HFFc6 (cell line): ENCODE measurements at regions not wholly inside any gene's neighbourhood (a gene's known extent, or its start where the extent isn't known, plus 50 kb on each side); places are given as distances from the start of the nearest gene placed in this dataset.
A peak's percentile ranks its signal among the peaks of the same experiment; 100 is the strongest.

Experiments
- DNase-seq: peaks from one replicate; pipeline ENCODE4 v3.0.0-alpha.2; 2018
- H3K27ac Mint-ChIP-seq: 2 replicates; pipeline ENCODE4 v1.8.0; 2020; ENCODE audit warnings: mild to moderate bottlenecking, mixed read lengths
- H3K27me3 Mint-ChIP-seq: 2 replicates; pipeline ENCODE4 v1.8.0; 2021; ENCODE audit warnings: mild to moderate bottlenecking, moderate library complexity, mixed read lengths; ENCODE audit not compliant: insufficient read depth
- H3K36me3 Mint-ChIP-seq: 2 replicates; pipeline ENCODE4 v1.8.0; 2021; ENCODE audit warnings: low read depth, mixed read lengths
- H3K4me1 Mint-ChIP-seq: 2 replicates; pipeline ENCODE4 v1.8.0; 2020; ENCODE audit warnings: low read depth, mixed read lengths
- H3K4me3 Mint-ChIP-seq: 2 replicates; pipeline ENCODE4 v1.8.0; 2020; ENCODE audit warnings: mild to moderate bottlenecking, moderate library complexity, mixed read lengths
- H3K9me3 Mint-ChIP-seq: 2 replicates; pipeline ENCODE4 v1.8.0; 2020; ENCODE audit warnings: mild to moderate bottlenecking, mixed read lengths
- TF ChIP-seq, protein P1 (sequence below): fragments of 200-600 bp; sonication (generic); IDR thresholded peaks from 2 replicates; pipeline ENCODE4 v1.5.0; 2021; ENCODE audit warnings: antibody characterized with exemption, mild to moderate bottlenecking

DNA sequence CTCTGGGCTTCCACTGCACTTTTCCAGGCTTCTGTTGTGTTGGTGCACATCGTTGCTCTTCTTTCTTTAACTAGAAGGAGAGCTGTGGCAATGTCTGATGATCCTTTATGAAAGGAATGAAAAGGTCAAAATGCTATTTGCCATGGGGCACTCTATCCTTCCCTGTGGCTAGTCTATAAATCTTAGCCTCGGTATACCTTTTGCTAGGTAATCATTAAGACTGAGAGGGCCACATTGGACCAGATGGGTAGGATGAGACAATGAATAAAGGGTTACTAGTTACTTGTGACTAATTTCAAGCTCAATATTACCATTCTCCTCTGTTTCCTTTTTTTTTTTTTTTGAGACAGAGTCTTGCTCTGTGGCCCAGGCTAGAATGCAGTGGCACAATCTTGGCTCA lies 89.4 kb upstream of the C1orf87 start:
- Mint-ChIP-seq H3K9me3 (no peaks in the 10 kb centered on the region), H3K4me3 (no peak overlapping the region), H3K4me1 (peaks cover 19% of the 10 kb centered on the region), H3K27ac (no peak overlapping the region), H3K36me3 (no peaks in the 10 kb centered on the region), H3K27me3 (peaks cover 15% of the 10 kb centered on the region)
- TF ChIP-seq, protein P1, sequence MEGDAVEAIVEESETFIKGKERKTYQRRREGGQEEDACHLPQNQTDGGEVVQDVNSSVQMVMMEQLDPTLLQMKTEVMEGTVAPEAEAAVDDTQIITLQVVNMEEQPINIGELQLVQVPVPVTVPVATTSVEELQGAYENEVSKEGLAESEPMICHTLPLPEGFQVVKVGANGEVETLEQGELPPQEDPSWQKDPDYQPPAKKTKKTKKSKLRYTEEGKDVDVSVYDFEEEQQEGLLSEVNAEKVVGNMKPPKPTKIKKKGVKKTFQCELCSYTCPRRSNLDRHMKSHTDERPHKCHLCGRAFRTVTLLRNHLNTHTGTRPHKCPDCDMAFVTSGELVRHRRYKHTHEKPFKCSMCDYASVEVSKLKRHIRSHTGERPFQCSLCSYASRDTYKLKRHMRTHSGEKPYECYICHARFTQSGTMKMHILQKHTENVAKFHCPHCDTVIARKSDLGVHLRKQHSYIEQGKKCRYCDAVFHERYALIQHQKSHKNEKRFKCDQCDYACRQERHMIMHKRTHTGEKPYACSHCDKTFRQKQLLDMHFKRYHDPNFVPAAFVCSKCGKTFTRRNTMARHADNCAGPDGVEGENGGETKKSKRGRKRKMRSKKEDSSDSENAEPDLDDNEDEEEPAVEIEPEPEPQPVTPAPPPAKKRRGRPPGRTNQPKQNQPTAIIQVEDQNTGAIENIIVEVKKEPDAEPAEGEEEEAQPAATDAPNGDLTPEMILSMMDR, result no peak
- DNase-seq, result no peak

DNA sequence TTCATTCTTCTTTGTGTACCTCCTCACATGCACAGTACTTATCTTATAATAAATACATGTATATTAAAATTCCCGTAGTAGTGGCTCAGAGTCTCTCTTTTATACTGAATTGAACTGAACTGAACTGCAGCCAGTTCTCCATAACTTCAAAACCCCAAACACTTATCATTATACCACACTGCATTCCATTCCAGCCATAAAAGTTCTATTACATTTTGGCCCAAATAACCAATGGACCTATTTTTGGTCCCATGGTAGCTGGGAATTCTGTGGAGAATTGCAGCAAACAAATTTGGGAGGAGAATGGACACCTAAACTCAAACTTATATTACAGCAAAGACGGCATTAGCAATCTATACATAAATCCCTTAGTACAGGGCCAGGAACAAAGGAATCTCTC lies 86.6 kb upstream of the C1orf87 start:
- Mint-ChIP-seq H3K27me3 (peaks cover 8% of the 10 kb centered on the region), H3K36me3 (no peaks in the 10 kb centered on the region), H3K4me3 (no peak overlapping the region), H3K27ac (no peak overlapping the region), H3K4me1 (peaks cover 19% of the 10 kb centered on the region), H3K9me3 (no peaks in the 10 kb centered on the region)
- TF ChIP-seq, protein P1, result no peak
- DNase-seq, result peak; percentile 19

- Mint-ChIP-seq H3K27me3 (peaks cover 4% of the 10 kb centered on the region), H3K27ac (no peak overlapping the region), H3K9me3 (no peaks in the 10 kb centered on the region), H3K36me3 (no peaks in the 10 kb centered on the region), H3K4me3 (no peak overlapping the region), H3K4me1 (peaks cover 44% of the 10 kb centered on the region)
- no peak for DNase-seq
- TF ChIP-seq, protein P1, result no peak
These were observed 82.8 kb upstream of the C1orf87 start for GRCh38 chr1:60156371-60156770.

- H3K9me3 Mint-ChIP-seq, result no peaks in the 10 kb centered on the region
- H3K36me3 Mint-ChIP-seq, result no peaks in the 10 kb centered on the region
- H3K27me3 Mint-ChIP-seq, result no peaks in the 10 kb centered on the region
- no peak overlapping the region for H3K4me3 Mint-ChIP-seq
- no peak overlapping the region for H3K27ac Mint-ChIP-seq
- no peak for DNase-seq
- peaks cover 47% of the 10 kb centered on the region for H3K4me1 Mint-ChIP-seq
- TF ChIP-seq, protein P1, result no peak
These were observed 80.4 kb upstream of the C1orf87 start for GRCh38 chr1:60153961-60154360.

DNA sequence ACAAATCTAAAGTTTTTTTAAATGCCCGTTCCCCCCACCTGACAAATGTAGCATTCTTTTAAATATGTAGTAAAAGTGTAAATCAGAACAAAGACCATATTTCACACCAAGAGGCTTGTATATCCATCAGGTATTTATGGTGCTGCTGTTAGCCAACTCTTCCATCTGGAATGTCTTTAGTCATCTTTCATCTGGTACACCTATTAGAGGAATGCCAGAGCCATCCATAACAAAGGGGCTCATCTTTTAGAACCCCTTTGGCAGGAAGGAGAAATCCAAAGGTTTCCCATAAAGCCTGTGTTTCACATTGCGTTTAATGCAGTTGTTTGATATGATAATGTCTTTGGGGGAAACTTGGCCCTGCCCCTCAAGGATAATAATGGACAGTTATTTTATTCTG lies 79.3 kb upstream of the C1orf87 start:
- DNase-seq, result no peak
- H3K9me3 Mint-ChIP-seq, result no peaks in the 10 kb centered on the region
- H3K27me3 Mint-ChIP-seq, result no peaks in the 10 kb centered on the region
- TF ChIP-seq, protein P1, result no peak
- H3K27ac Mint-ChIP-seq, result no peak overlapping the region
- H3K4me3 Mint-ChIP-seq, result no peak overlapping the region
- H3K36me3 Mint-ChIP-seq, result no peaks in the 10 kb centered on the region
- peaks cover 48% of the 10 kb centered on the region for H3K4me1 Mint-ChIP-seq

- peak overlapping the region; percentile 2; the same call in 1 of the 2 replicates for H3K27ac Mint-ChIP-seq
- H3K9me3 Mint-ChIP-seq, result no peaks in the 10 kb centered on the region
These were observed 77.7 kb upstream of the C1orf87 start for GRCh38 chr1:60151311-60151710.

More at GRCh38 chr1:60151311-60151710, 77.7 kb upstream of the C1orf87 start:
- Mint-ChIP-seq H3K36me3 (no peaks in the 10 kb centered on the region), H3K4me3 (0 out of 2 replicates have a peak overlapping the region, but pooled peaks have one; percentile 1), H3K27me3 (no peaks in the 10 kb centered on the region), H3K4me1 (peaks cover 59% of the 10 kb centered on the region)
- TF ChIP-seq, protein P1, result no peak
- peak; percentile 27 for DNase-seq
